ENCODE measurements at regions not wholly inside any gene's neighbourhood (a gene's known extent, or its start where the extent isn't known, plus 50 kb on each side); places are given as distances from the start of the nearest gene placed in this dataset.

GRCh38 chr16:35208001-35208935, 1748.9 kb downstream of the TP53TG3F start:
- Histone ChIP-seq H3K27me3 (ENCODE audit: insufficient read depth, low read length) (no peaks in the 10 kb centered on the region), H3K9me2 (ENCODE audit: insufficient read depth) (no peaks in the 10 kb centered on the region), H3K4me2 (ENCODE audit: low read length) (no peak overlapping the region), H3K4me3 (replicated peaks in 1 of 2; ENCODE audit: low read depth in 1 of 2, low read length in 2 of 2) (no peak overlapping the region), H3K9me3 (ENCODE audit: control insufficient read depth in 1 of 2, insufficient read depth in 1 of 2, low read depth in 1 of 2, low read length in 2 of 2) (peaks cover 0 to 21% of the 10 kb centered on the region in 2 experiments; a peak in 2 of 4 replicates), H3K79me2 (ENCODE audit: insufficient read depth, low read length) (no peaks in the 10 kb centered on the region), H3K4me1 (ENCODE audit: control insufficient read depth in 1 of 2, insufficient read depth in 2 of 2, low read length in 2 of 2) (no peaks in the 10 kb centered on the region), H3K36me3 (ENCODE audit: control insufficient read depth in 1 of 2, insufficient read depth in 2 of 2, low read length in 2 of 2) (no peaks in the 10 kb centered on the region), H2AFZ (ENCODE audit: low read depth, low read length, poor library complexity, severe bottlenecking) (no peak overlapping the region), H3K27ac (ENCODE audit: low read depth, low read length) (no peak overlapping the region), H4K20me1 (ENCODE audit: insufficient read depth) (no peaks in the 10 kb centered on the region), H3K9ac (ENCODE audit: low read length) (no peak overlapping the region)
- intact Hi-C loops (cut with micrococcal nuclease) = no loop called here
- ATAC-seq = no peak
- DNase-seq (ENCODE audit: low read depth, low spot score) = no peak
- TF ChIP-seq FOSL1 (IDR thresholded peaks at IDR 0.05; ENCODE audit: low read depth) (no peak), EZH2 (IDR thresholded peaks at IDR 0.05) (no peak), RAD21 (IDR thresholded peaks at IDR 0.05; ENCODE audit: low read depth) (no peak), ZFX (IDR thresholded peaks at IDR 0.05) (no peak), EGR1 (IDR thresholded peaks at IDR 0.05; ENCODE audit: low read depth) (no peak), CBX3 (IDR thresholded peaks at IDR 0.05; ENCODE audit: low read depth) (no peak), EZH2phosphoT487 (IDR thresholded peaks at IDR 0.05; ENCODE audit: borderline replicate concordance) (no peak), YY1 (IDR thresholded peaks at IDR 0.05; ENCODE audit: extremely low read depth, insufficient replicate concordance, low read depth, low read length) (no peak), SRF (IDR thresholded peaks at IDR 0.05; ENCODE audit: low read depth) (no peak), SP1 (IDR thresholded peaks at IDR 0.05; ENCODE audit: low read depth) (no peak), CEBPB (IDR thresholded peaks at IDR 0.05; ENCODE audit: low read depth) (no peak), REST (IDR thresholded peaks at IDR 0.05; ENCODE audit: low read depth) (no peak)
- TF ChIP-seq, protein P1, sequence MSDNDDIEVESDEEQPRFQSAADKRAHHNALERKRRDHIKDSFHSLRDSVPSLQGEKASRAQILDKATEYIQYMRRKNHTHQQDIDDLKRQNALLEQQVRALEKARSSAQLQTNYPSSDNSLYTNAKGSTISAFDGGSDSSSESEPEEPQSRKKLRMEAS (IDR thresholded peaks at IDR 0.05) = no peak
- ChIA-PET RAD21 (ENCODE audit: low non-redundant PET in 1 of 2, low total read pairs in 2 of 2, uncharacterized antibody in 2 of 2, unreplicated experiment in 2 of 2) (no interaction called here), CTCF (no interaction called here), POLR2A (no interaction called here)
- no TSS peak for BruUV-seq (replicated peaks)

Measured in HCT116 (cell line).